HG03469 (cell line): ENCODE measurements at regions not wholly inside any gene's neighbourhood (a gene's known extent, or its start where the extent isn't known, plus 50 kb on each side); places are given as distances from the start of the nearest gene placed in this dataset.

ENCODE experiments used
- ATAC-seq: cut with Tn5 transposase; IDR thresholded peaks from one replicate; pipeline ENCODE4 v1.9.1; 2021; ENCODE audit warnings: mild to moderate bottlenecking, moderate library complexity, moderate number of reproducible peaks; ENCODE audit not compliant: unreplicated experiment

DNA sequence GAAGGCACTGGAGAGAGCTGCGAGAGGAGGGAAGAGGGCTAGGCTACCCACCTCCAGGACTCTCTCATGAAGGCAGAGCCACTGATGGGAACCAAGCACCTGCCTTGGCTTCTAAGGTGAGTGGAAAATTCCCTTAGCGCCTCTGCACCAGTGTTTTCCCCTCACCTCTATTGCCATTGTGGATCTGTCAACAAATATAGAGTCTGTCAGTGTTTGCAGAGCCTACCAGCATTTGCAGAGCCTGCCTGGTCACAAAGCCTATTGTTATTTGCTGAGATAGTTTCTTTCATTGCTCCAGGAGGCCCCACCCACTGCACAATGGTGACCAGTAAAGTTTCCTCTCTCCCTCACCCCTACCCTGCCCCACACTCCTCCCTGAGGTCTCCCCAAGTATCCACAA is 141.9 kb downstream of the MRPL14 start:
- ATAC-seq = no peak

DNA sequence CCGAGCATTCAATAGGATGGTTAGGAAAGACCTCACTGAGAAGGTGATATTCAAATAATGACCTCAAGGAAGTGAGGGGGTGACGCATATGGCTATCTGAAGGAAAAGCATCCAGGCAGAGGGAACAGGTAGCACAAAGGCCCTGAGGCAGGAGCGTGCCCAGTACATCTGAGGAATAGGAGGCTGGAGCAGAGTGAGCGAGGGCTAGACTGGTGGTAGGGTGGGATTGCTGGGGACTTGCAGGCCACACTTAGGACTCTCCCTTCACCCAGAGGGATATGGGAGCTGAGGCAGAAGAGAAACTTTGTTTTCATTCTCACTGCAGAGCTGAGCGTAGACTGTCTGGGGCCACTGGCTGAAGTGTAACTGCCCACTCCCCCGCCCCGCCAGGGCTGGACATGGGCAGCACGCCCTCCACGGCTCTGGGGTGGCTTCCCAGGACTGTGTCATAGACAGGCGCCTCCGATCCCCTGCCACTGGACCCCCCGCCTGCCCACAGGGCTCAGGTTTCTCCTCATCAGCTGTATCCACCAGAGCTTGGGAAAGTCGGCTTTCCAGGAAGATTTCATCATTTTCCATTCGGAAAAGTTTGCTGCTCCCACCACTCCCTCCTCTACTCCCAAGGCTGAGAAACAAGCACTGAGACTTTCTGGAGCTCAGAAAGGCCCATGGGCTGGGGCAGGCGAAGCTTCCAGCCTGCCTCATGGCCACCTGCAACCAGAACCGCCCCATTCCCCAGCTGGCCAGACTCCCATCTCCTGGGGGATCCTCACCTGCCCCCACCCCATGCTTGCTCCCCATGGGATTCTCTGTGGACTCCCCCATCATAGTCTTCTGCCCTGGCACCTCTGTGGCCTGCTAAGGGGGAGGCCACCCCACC is 142.6 kb downstream of the MRPL14 start:
- ATAC-seq = no peak

DNA sequence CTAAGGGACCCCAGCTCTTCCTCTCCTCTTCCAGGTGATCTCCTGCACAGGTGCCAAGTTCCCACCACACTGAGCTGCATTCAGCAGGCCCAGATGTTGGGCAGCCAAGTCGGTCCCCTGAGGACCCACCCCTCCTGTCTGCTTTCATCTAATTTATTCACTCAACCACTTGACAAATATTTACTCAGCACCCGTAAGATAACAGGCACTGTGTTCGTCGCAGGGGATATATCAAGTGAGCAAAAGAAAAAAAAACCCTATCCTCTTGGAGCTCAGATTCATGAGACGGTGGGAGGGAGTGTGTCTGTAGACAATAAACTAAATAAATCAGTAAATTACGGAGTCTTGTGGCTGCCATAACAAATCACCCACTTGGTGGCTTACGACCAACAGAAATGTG is 143.6 kb downstream of the MRPL14 start:
- ATAC-seq = no peak

- ATAC-seq = no peak
Observed at GRCh38 chr6:43983191-43983590, 144.1 kb downstream of the MRPL14 start.

DNA sequence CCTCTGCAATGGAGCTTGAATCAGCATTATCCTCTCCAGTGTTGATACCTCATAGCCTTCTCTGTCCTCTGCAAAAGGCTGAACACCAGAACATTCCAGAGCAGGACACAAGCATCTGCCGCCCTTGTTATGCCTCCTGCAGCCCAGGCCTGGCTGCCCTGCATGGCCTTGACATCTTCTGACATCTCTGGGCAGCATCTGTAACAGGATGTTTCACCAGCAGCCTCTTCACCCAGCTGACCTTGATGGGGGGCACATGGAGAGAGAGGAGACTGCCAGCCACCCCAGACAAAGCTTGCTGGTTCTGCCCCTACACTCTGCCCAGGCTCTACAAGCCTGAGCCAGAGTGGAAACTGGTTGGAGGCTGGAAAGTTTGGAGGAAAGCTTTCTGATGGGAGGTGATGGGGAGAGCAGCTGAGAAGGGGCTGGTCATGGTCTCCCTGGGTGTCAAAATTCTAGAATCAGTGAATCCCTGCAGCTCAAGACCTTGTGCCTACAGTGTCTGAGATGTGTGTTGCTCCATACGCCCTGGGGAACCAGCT is 145.1 kb downstream of the MRPL14 start:
- no peak for ATAC-seq

GRCh38 chr6:43981363-43981990 is 145.8 kb downstream of the MRPL14 start:
- ATAC-seq = no peak

- no peak for ATAC-seq
Observed at GRCh38 chr6:43980004-43980795, 147.1 kb downstream of the MRPL14 start.

- no peak for ATAC-seq
Observed at GRCh38 chr6:43979525-43979924, 147.7 kb downstream of the MRPL14 start.

- no peak for ATAC-seq
Observed at GRCh38 chr6:43978473-43979346, 148.5 kb downstream of the MRPL14 start.

DNA sequence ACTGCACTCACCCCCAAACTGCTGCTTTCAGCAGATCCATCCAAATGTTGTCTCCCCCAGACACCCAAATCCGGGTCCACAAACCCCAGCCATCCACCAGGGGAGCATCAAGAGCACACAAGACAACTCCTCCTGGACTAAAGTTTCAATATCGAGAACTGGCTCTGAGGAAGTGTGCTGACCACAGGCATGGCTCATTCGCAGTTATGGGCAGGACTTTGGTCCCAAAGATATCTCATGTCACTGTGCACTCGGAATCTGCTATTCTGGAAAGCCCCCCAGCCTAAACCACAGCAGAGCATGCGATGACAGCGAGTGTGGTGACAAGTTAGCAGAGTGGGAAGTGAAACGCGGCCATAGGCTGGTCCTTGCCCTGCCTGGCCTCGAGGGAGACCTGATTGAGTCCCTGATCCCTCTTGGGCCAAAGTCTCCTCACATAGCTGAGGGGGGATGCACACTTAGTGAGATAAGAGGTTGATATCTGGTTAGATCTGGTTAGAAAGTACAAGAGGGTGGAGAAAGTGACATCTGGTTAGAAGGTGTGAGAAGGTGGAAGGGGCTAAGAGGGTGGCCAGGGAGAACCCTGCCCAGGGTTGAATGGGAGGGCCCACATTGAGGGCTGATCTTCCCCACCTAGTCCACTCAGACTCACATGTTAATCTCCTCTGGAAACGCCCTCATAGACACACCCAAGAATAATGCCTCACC is 149.7 kb downstream of the MRPL14 start:
- no peak for ATAC-seq

- ATAC-seq = no peak
Observed at GRCh38 chr6:43976706-43977403, 150.4 kb downstream of the MRPL14 start.

DNA sequence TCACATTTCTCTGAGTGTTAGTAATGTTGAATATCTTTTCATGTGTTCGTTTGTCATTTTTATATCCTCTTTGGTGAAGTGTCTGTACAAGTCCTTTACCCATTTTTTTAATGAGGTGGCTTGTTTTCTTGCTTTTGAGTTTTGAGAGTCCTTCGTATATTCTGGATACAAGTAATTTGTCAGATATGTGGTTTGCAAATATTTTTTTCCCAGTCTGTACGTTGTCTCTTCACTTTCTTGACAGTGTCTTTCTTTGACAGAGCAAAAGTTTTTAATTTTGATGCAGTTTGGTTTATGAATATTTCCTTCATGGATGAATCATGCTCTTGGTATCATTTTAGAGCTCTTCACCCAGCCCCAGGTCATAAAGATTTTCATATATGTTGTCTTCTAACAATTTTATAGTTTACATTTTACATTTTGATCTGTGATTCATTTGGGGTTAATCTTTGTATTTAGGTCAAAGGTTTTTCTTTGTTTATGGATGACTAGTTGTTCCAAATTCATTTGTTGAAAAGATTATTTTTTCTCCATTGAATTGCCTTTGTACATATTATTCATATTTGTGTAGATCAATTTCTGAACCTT is 152.5 kb downstream of the MRPL14 start:
- ATAC-seq = no peak

DNA sequence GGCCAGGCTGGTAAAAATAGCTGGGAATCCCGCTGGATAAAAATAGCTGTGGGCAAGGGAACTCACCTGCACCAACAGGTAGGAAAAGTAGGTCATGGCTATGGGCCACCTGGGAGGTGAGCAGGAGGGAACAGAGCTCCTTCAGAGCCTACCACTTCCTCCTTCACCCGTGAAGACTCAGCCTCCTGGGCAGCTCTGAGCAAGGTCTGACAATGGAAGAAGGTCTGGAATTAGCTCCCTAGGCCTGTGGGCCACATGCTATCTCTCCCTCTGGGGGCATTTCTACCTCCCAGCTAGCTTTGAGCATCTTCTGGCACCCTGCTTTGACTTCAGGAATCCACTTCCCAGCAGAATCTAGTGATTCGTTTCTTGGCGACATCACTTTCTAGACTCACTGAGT is 153.9 kb downstream of the MRPL14 start:
- ATAC-seq = no peak

DNA sequence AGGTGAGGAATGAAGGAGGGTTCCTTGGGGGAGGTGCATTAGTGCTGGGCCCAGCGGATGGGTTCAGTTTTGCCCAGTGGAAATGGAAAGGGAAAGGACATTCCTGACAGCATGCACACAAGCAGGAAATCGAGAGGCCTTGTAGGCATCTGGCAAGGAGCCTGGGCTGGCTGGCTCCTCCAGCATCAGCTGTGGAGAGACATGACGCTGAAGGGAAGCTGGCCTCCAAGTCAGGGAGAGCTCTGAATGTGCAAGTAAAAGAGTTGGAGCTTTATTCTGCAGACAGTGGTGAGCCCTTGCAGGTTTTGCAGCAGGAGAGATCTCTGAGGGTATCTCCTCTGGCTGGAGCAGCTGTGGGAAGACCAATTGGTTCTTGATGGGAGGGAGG is 154.3 kb downstream of the MRPL14 start:
- no peak for ATAC-seq

- no peak for ATAC-seq
Observed at GRCh38 chr6:43972179-43972912, 154.9 kb downstream of the MRPL14 start.

GRCh38 chr6:43971776-43972126 is 155.5 kb downstream of the MRPL14 start:
- ATAC-seq = no peak

DNA sequence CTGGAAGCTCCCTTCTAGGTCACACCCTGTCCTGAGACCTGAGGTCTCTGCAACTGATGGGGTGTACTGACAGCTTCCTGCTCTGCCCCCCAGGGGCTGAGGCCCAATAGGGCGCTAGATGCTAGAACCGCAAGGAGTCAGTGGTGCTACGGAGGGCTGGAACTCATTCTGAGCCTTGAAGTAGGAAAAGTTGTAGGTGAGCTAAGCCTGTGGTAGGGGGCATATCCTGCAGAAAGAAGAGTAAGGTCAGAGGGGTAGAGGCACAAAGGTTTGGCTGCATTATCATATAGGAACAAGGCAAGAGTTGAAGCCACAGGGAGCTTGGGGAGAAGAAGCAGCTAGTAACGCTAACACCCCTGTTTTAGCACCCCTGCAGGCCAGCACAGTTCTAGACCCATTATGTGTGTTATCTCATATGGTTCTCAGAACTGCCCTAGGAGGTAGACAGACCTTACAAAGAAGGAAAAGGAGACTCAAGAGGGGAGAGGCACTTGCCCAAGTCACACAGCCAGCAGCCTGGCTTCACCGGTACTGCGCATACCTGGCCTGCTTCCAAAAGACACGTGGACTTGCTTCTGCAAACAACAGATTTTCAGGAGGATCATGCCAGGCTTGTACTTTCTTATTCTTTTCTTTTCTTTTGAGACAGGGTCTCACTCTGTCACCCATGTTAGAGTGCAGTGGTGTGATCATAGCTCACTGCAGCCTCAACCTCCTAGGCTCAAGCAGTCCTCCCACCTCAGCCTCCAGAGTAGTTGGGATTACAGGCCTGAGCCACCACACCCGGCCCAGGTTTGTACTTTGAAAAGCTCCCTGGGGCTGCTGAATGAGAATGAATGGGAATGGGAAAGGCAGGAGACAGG is 156.1 kb downstream of the MRPL14 start:
- no peak for ATAC-seq
